H9 (cell line): ENCODE measurements at regions not wholly inside any gene's neighbourhood (a gene's known extent, or its start where the extent isn't known, plus 50 kb on each side); places are given as distances from the start of the nearest gene placed in this dataset.

ENCODE experiments used
- DNase-seq: peaks from one replicate; pipeline ENCODE4 v3.0.0-alpha.2; 2017
- H2AFZ ChIP-seq: one replicate; pipeline ENCODE4 v1.6.1; 2013; ENCODE audit warnings: mild to moderate bottlenecking, low read length, control low read depth, moderate library complexity
- H2AK5ac ChIP-seq: 2 replicates; pipeline ENCODE4 v1.6.1; 2013; ENCODE audit warnings: low read length, control low read depth, mixed read lengths; ENCODE audit not compliant: insufficient read length
- H2BK120ac ChIP-seq: one replicate; pipeline ENCODE4 v1.6.1; 2013; ENCODE audit warnings: low read depth, mild to moderate bottlenecking, low read length, control low read depth, inconsistent platforms; ENCODE audit not compliant: poor library complexity, severe bottlenecking
- H2BK12ac ChIP-seq: 2 replicates; pipeline ENCODE4 v1.6.1; 2013; ENCODE audit warnings: low read length, control low read depth, mixed read lengths, low read depth; ENCODE audit not compliant: insufficient read length
- H2BK15ac ChIP-seq: 2 replicates; pipeline ENCODE4 v1.6.1; 2013; ENCODE audit warnings: low read depth, low read length, control low read depth
- H2BK20ac ChIP-seq: one replicate; pipeline ENCODE4 v1.6.1; 2013; ENCODE audit warnings: low read depth, mild to moderate bottlenecking, low read length, control low read depth, inconsistent platforms; ENCODE audit not compliant: poor library complexity, severe bottlenecking
- H2BK5ac ChIP-seq: 2 replicates; pipeline ENCODE4 v1.6.1; 2013; ENCODE audit warnings: low read length, control low read depth, mixed read lengths; ENCODE audit not compliant: insufficient read length
- H3K14ac ChIP-seq: 2 replicates; pipeline ENCODE4 v1.6.1; 2013; ENCODE audit warnings: low read length, control low read depth; ENCODE audit not compliant: insufficient read depth
- H3K18ac ChIP-seq: 2 replicates; pipeline ENCODE4 v1.6.1; 2013; ENCODE audit warnings: low read depth, mild to moderate bottlenecking, mixed read lengths, low read length, control low read depth; ENCODE audit not compliant: insufficient read length
- H3K23ac ChIP-seq: 2 replicates; pipeline ENCODE4 v1.6.1; 2013; ENCODE audit warnings: low read length, control low read depth, mixed read lengths, low read depth; ENCODE audit not compliant: insufficient read length
- H3K23me2 ChIP-seq: 2 replicates; pipeline ENCODE4 v1.6.1; 2013; ENCODE audit warnings: low read depth, mild to moderate bottlenecking, mixed read lengths, low read length, control low read depth; ENCODE audit not compliant: insufficient read length, poor library complexity, severe bottlenecking
- H3K27ac ChIP-seq: 2 replicates; pipeline ENCODE4 v1.5.1; 2013; ENCODE audit warnings: low read length, control low read depth, mixed read lengths, low read depth; ENCODE audit not compliant: insufficient read length
- H3K27me3 ChIP-seq: 2 replicates; pipeline ENCODE4 v1.6.1; 2013; ENCODE audit warnings: low read length, control low read depth, inconsistent platforms; ENCODE audit not compliant: insufficient read depth
- H3K4ac ChIP-seq: 2 replicates; pipeline ENCODE4 v1.6.1; 2013; ENCODE audit warnings: low read depth, mild to moderate bottlenecking, control low read depth, inconsistent platforms, low read length, moderate library complexity
- H3K4me1 ChIP-seq: 2 replicates; pipeline ENCODE4 v1.6.1; 2013; ENCODE audit warnings: low read length, control low read depth, inconsistent platforms; ENCODE audit not compliant: insufficient read depth
- H3K4me2 ChIP-seq: 2 replicates; pipeline ENCODE4 v1.6.1; 2013; ENCODE audit warnings: low read length, control low read depth, mixed read lengths; ENCODE audit not compliant: insufficient read length, insufficient read depth
- H3K56ac ChIP-seq: 2 replicates; pipeline ENCODE4 v1.6.1; 2013; ENCODE audit warnings: low read depth, mild to moderate bottlenecking, mixed read lengths, low read length, control low read depth; ENCODE audit not compliant: insufficient read length
- H3K79me1 ChIP-seq: 2 replicates; pipeline ENCODE4 v1.6.1; 2013; ENCODE audit warnings: low read depth, mild to moderate bottlenecking, moderate library complexity, low read length, control low read depth, inconsistent platforms; ENCODE audit not compliant: insufficient read depth, poor library complexity, severe bottlenecking
- H3K79me2 ChIP-seq: 2 replicates; pipeline ENCODE4 v1.6.1; 2013; ENCODE audit warnings: low read length, control low read depth, inconsistent platforms; ENCODE audit not compliant: insufficient read depth
- H3K9ac ChIP-seq: 2 replicates; pipeline ENCODE4 v1.6.1; 2013; ENCODE audit warnings: low read length, control low read depth, mixed read lengths; ENCODE audit not compliant: insufficient read length; ENCODE audit errors: extremely low read depth
- H3K9me3 ChIP-seq: one replicate; pipeline ENCODE4 v1.6.1; 2013; ENCODE audit warnings: low read depth, low read length, inconsistent platforms; ENCODE audit not compliant: control insufficient read depth
- H3T11ph ChIP-seq: one replicate; pipeline ENCODE4 v1.6.1; 2013; ENCODE audit warnings: mild to moderate bottlenecking, low read length, control low read depth, inconsistent platforms
- H4K20me1 ChIP-seq: one replicate; pipeline ENCODE4 v1.6.1; 2013; ENCODE audit not compliant: control insufficient read depth, insufficient read length, insufficient read depth
- H4K5ac ChIP-seq: 2 replicates; pipeline ENCODE4 v1.6.1; 2013; ENCODE audit warnings: low read depth, mild to moderate bottlenecking, mixed read lengths, low read length, control low read depth; ENCODE audit not compliant: insufficient read length
- H4K8ac ChIP-seq: replicated peaks from 2 replicates; pipeline ENCODE4 v1.6.1; 2013; ENCODE audit warnings: low read length, control low read depth, mixed read lengths, low read depth; ENCODE audit not compliant: insufficient read length
- H4K91ac ChIP-seq: 2 replicates; pipeline ENCODE4 v1.6.1; 2013; ENCODE audit warnings: low read depth, mild to moderate bottlenecking, moderate library complexity, mixed read lengths, low read length, control low read depth; ENCODE audit not compliant: insufficient read length
- H3K27ac Mint-ChIP-seq, 3 experiments: 2 replicates in 2 of 3; 3 replicates in 1 of 3; pipeline ENCODE4 v1.8.0; 2020 to 2021; ENCODE audit warnings: mixed read lengths in 3 of 3, mild to moderate bottlenecking in 1 of 3, moderate library complexity in 1 of 3
- H3K27me3 Mint-ChIP-seq: 2 replicates; pipeline ENCODE4 v1.8.0; 2021; ENCODE audit warnings: low read depth, mild to moderate bottlenecking, moderate library complexity, mixed read lengths
- H3K36me3 Mint-ChIP-seq, 3 experiments: 2 replicates in 2 of 3; 3 replicates in 1 of 3; pipeline ENCODE4 v1.8.0; 2020 to 2021; ENCODE audit warnings: low read depth in 3 of 3, mixed read lengths in 3 of 3; ENCODE audit not compliant: insufficient read depth in 1 of 3
- H3K4me1 Mint-ChIP-seq, 2 experiments: 2 replicates each; pipeline ENCODE4 v1.8.0; 2020; ENCODE audit warnings: mixed read lengths in 2 of 2
- H3K4me3 Mint-ChIP-seq, 2 experiments: 2 replicates in 1 of 2; 3 replicates in 1 of 2; pipeline ENCODE4 v1.8.0; 2020 to 2021; ENCODE audit warnings: mild to moderate bottlenecking in 2 of 2, mixed read lengths in 2 of 2, moderate library complexity in 1 of 2
- H3K9me3 Mint-ChIP-seq, 2 experiments: 2 replicates in 1 of 2; 3 replicates in 1 of 2; pipeline ENCODE4 v1.8.0; 2020; ENCODE audit warnings: mild to moderate bottlenecking in 2 of 2, mixed read lengths in 2 of 2, moderate library complexity in 1 of 2
- WGBS: extraction: QIAGEN DNeasy Blood & Tissue Kit; methylation state at CpG from one replicate; pipeline ENCODE4 v1.1.7; 2013; ENCODE audit warnings: missing lambda C conversion rate, low lambda C conversion rate, mixed read lengths; ENCODE audit not compliant: insufficient read length; ENCODE audit errors: extremely low coverage; 5-methylcytosine and 5-hydroxymethylcytosine counted together
- TF ChIP-seq, protein P1 (sequence below): fragments of 200-600 bp; sonication (generic); conservative IDR thresholded peaks from 3 replicates; pipeline ENCODE4 v1.8.0; 2021; ENCODE audit warnings: antibody characterized with exemption, mild to moderate bottlenecking

DNA sequence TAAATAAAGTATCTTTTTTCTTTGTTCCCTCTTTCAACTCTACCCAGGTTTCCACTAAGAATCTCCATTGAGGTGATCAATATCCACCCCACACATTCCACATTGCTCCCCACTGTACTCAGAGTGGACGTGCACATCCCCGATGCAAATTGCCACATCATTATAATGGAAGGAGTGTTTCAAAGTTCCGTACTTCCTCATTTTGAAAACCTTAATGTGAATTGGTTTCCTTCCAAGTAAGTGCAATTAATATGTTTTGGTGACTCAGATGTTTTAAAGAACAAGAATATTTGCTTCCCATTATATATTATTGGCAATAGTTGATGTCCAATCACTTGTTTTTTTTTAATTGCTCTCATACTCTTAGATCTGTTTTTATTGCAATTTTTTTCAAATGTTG, 463.6 kb downstream of the HACE1 start:
- no peak overlapping the region for H2AK5ac ChIP-seq
- no peak overlapping the region for H4K8ac ChIP-seq
- TF ChIP-seq, protein P1, sequence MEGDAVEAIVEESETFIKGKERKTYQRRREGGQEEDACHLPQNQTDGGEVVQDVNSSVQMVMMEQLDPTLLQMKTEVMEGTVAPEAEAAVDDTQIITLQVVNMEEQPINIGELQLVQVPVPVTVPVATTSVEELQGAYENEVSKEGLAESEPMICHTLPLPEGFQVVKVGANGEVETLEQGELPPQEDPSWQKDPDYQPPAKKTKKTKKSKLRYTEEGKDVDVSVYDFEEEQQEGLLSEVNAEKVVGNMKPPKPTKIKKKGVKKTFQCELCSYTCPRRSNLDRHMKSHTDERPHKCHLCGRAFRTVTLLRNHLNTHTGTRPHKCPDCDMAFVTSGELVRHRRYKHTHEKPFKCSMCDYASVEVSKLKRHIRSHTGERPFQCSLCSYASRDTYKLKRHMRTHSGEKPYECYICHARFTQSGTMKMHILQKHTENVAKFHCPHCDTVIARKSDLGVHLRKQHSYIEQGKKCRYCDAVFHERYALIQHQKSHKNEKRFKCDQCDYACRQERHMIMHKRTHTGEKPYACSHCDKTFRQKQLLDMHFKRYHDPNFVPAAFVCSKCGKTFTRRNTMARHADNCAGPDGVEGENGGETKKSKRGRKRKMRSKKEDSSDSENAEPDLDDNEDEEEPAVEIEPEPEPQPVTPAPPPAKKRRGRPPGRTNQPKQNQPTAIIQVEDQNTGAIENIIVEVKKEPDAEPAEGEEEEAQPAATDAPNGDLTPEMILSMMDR: no peak
- no peaks in the 10 kb centered on the region for H3K4me1 ChIP-seq
- H2BK12ac ChIP-seq: no peak overlapping the region
- no peaks in the 10 kb centered on the region for H3K23me2 ChIP-seq
- H3K36me3 Mint-ChIP-seq: no peaks in the 10 kb centered on the region; a peak in 1 of 7 replicates
- no peak overlapping the region for H2BK5ac ChIP-seq
- no peak overlapping the region for H3K14ac ChIP-seq
- H3K27ac ChIP-seq: no peak overlapping the region
- H3K4me3 Mint-ChIP-seq: no peak overlapping the region
- H3T11ph ChIP-seq: no peak overlapping the region
- no peak overlapping the region for H2AFZ ChIP-seq
- no peak overlapping the region for H3K4me2 ChIP-seq
- no peaks in the 10 kb centered on the region for H4K20me1 ChIP-seq
- H3K27me3 Mint-ChIP-seq: no peaks in the 10 kb centered on the region
- H3K4me1 Mint-ChIP-seq: peaks cover 4 to 6% of the 10 kb centered on the region in 2 experiments; a peak in 3 of 4 replicates
- no peak overlapping the region for H3K18ac ChIP-seq
- H2BK15ac ChIP-seq: no peak overlapping the region
- no peak overlapping the region for H2BK20ac ChIP-seq
- no peak for DNase-seq
- H3K9me3 Mint-ChIP-seq: no peaks in the 10 kb centered on the region
- H3K27ac Mint-ChIP-seq: no peak overlapping the region
- H3K4ac ChIP-seq: no peak overlapping the region
- no peaks in the 10 kb centered on the region for H3K27me3 ChIP-seq
- H3K9me3 ChIP-seq: no peaks in the 10 kb centered on the region
- H3K56ac ChIP-seq: no peak overlapping the region
- H3K79me1 ChIP-seq: no peaks in the 10 kb centered on the region
- no peak overlapping the region for H3K9ac ChIP-seq
- no peak overlapping the region for H2BK120ac ChIP-seq
- H3K79me2 ChIP-seq: no peaks in the 10 kb centered on the region
- H4K5ac ChIP-seq: no peak overlapping the region
- H4K91ac ChIP-seq: no peak overlapping the region
- H3K23ac ChIP-seq: no peak overlapping the region
- WGBS: no CpG with 5 or more reads among the region's 3 CpGs
